Bronchial epithelial cell (primary cell): ENCODE measurements at regions not wholly inside any gene's neighbourhood (a gene's known extent, or its start where the extent isn't known, plus 50 kb on each side); places are given as distances from the start of the nearest gene placed in this dataset.
A peak's percentile ranks its signal among the peaks of the same experiment; 100 is the strongest.

Source experiments
- DNase-seq: peaks from one replicate; pipeline ENCODE4 v3.0.0-alpha.2; 2010; ENCODE audit warnings: low read depth
- FAIRE-seq: peaks from 2 replicates; lab custom pipeline; 2011; peaks lifted over from hg19 to GRCh38; lab: Jason Lieb, UNC
- H3K27me3 ChIP-seq: 2 replicates; pipeline ENCODE4 v1.5.1; 2011; ENCODE audit warnings: low read length; ENCODE audit not compliant: control insufficient read depth, insufficient read depth
- H3K36me3 ChIP-seq: 2 replicates; pipeline ENCODE4 v1.5.1; 2011; ENCODE audit warnings: low read length; ENCODE audit not compliant: control insufficient read depth, insufficient read depth
- H3K4me3 ChIP-seq: 2 replicates; pipeline ENCODE4 v1.5.1; 2011; ENCODE audit warnings: mild to moderate bottlenecking, low read depth, low read length, control low read depth
- CTCF ChIP-seq: IDR thresholded peaks from 2 replicates; pipeline ENCODE4 v1.5.1; 2011; ENCODE audit warnings: mild to moderate bottlenecking, moderate library complexity, low read length, control low read depth, inconsistent platforms; ENCODE audit not compliant: insufficient read depth, severe bottlenecking

DNA sequence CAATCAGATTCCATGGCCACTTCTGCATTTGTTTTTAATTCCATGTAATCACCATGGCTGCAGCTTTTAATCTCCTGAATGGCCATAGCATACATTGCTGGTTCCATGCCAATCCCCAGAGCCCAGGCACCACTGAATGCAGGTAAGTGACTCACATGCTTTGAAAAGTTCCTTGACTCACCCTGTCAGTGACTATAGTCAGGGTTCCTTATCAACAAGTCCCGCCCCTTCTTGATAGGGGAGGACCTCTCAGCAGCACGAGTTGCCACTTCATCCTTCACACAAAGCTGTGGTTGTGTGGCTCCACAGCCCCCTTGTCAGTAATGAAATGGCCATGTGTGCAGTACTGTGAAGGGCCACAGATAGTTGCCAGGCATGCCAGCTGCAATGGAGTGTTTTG lies 516.6 kb downstream of the PPARGC1A start:
- Histone ChIP-seq H3K4me3 (no peak overlapping the region), H3K36me3 (no peaks in the 10 kb centered on the region), H3K27me3 (no peaks in the 10 kb centered on the region)
- FAIRE-seq (peak; percentile 62), DNase-seq (peak; percentile 97)
- TF ChIP-seq CTCF, result no peak

DNA sequence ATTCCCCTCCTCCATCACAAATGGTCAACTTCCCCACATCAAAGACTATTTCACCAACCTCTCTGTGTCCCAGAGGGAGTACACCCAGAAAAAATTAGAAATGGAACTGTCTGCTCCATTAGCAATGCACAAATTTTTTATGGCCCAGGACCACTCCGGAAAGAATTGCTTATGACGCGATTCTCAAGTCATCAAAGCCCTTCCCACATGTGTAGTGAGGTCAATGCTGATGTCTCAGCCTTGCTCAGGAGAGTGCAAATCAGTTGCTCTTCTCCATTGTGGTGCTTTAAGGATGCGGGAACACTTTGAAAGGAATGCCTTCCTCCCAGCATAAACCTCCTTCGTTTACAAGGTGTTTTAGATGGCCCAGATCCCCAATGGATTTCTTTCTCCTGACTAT lies 518.3 kb downstream of the PPARGC1A start:
- no peak for TF ChIP-seq CTCF
- H3K36me3 ChIP-seq, result no peaks in the 10 kb centered on the region
- no peaks in the 10 kb centered on the region for H3K27me3 ChIP-seq
- FAIRE-seq, result peak; percentile 13
- DNase-seq, result no peak
- H3K4me3 ChIP-seq, result no peak overlapping the region

GRCh38 chr4:23369331-23369730 lies 520.5 kb downstream of the PPARGC1A start:
- H3K27me3 ChIP-seq, result no peaks in the 10 kb centered on the region
- no peak for TF ChIP-seq CTCF
- no peaks in the 10 kb centered on the region for H3K36me3 ChIP-seq
- no peak overlapping the region for H3K4me3 ChIP-seq
- no peak for FAIRE-seq
- DNase-seq, result no peak

- no peak for FAIRE-seq
- H3K36me3 ChIP-seq, result no peaks in the 10 kb centered on the region
- TF ChIP-seq CTCF, result peak; percentile 37
- H3K27me3 ChIP-seq, result no peaks in the 10 kb centered on the region
- peak; percentile 21 for DNase-seq
- H3K4me3 ChIP-seq, result no peak overlapping the region
Measured at GRCh38 chr4:23368081-23368697, 521.7 kb downstream of the PPARGC1A start.

- DNase-seq, result no peak
- TF ChIP-seq CTCF, result no peak
Measured at GRCh38 chr4:23366557-23366906, 523.3 kb downstream of the PPARGC1A start.

More at GRCh38 chr4:23366557-23366906, 523.3 kb downstream of the PPARGC1A start:
- no peak overlapping the region for H3K4me3 ChIP-seq
- H3K27me3 ChIP-seq, result no peaks in the 10 kb centered on the region
- FAIRE-seq, result no peak
- H3K36me3 ChIP-seq, result no peaks in the 10 kb centered on the region
